GM18909 (cell line): ENCODE measurements at regions not wholly inside any gene's neighbourhood (a gene's known extent, or its start where the extent isn't known, plus 50 kb on each side); places are given as distances from the start of the nearest gene placed in this dataset.
A peak's percentile ranks its signal among the peaks of the same experiment; 100 is the strongest.

Experiments
- ATAC-seq: cut with Tn5 transposase; IDR thresholded peaks from one replicate; pipeline ENCODE4 v1.9.1; 2021; ENCODE audit warnings: mild to moderate bottlenecking; ENCODE audit not compliant: unreplicated experiment, poor library complexity

GRCh38 chr5:144788046-144788445 lies 617.4 kb downstream of the KCTD16 start:
- ATAC-seq: no peak

- ATAC-seq: no peak
These were observed 608.7 kb downstream of the KCTD16 start for GRCh38 chr5:144779368-144779767.

GRCh38 chr5:144778561-144778960 lies 607.9 kb downstream of the KCTD16 start:
- no peak for ATAC-seq

- no peak for ATAC-seq
These were observed 603.5 kb downstream of the KCTD16 start for GRCh38 chr5:144774197-144774596.

GRCh38 chr5:144773628-144774027 lies 603.0 kb downstream of the KCTD16 start:
- ATAC-seq: no peak

GRCh38 chr5:144771802-144772201 lies 601.1 kb downstream of the KCTD16 start:
- no peak for ATAC-seq

GRCh38 chr5:144742361-144742760 lies 571.7 kb downstream of the KCTD16 start:
- ATAC-seq: no peak

GRCh38 chr5:144731786-144732185 lies 561.1 kb downstream of the KCTD16 start:
- no peak for ATAC-seq

GRCh38 chr5:144712090-144712489 lies 541.4 kb downstream of the KCTD16 start:
- ATAC-seq: peak; percentile 92

GRCh38 chr5:144711172-144711571 lies 540.5 kb downstream of the KCTD16 start:
- no peak for ATAC-seq

GRCh38 chr5:144710637-144711036 lies 540.0 kb downstream of the KCTD16 start:
- no peak for ATAC-seq

GRCh38 chr5:144703776-144704175 lies 533.1 kb downstream of the KCTD16 start:
- ATAC-seq: no peak

- no peak for ATAC-seq
These were observed 527.8 kb downstream of the KCTD16 start for GRCh38 chr5:144698484-144698883.

- no peak for ATAC-seq
These were observed 527.2 kb downstream of the KCTD16 start for GRCh38 chr5:144697847-144698262.

GRCh38 chr5:144691936-144692335 lies 521.3 kb downstream of the KCTD16 start:
- no peak for ATAC-seq

GRCh38 chr5:144684899-144685298 lies 514.2 kb downstream of the KCTD16 start:
- no peak for ATAC-seq

- no peak for ATAC-seq
These were observed 510.0 kb downstream of the KCTD16 start for GRCh38 chr5:144680711-144681110.

GRCh38 chr5:144671066-144671465 lies 500.4 kb downstream of the KCTD16 start:
- ATAC-seq: no peak

- no peak for ATAC-seq
These were observed 489.1 kb downstream of the KCTD16 start for GRCh38 chr5:144659634-144660227.

GRCh38 chr5:144644317-144644716 lies 473.6 kb downstream of the KCTD16 start:
- no peak for ATAC-seq

- ATAC-seq: no peak
These were observed 468.1 kb downstream of the KCTD16 start for GRCh38 chr5:144638787-144639186.

GRCh38 chr5:144634138-144634537 lies 463.5 kb downstream of the KCTD16 start:
- no peak for ATAC-seq
